ENCODE measurements at regions not wholly inside any gene's neighbourhood (a gene's known extent, or its start where the extent isn't known, plus 50 kb on each side); places are given as distances from the start of the nearest gene placed in this dataset.

- no peak for TF ChIP-seq EZH2phosphoT487 (IDR thresholded peaks at IDR 0.05; ENCODE audit: low read depth, severe bottlenecking, unreplicated experiment)
- TF ChIP-seq CTCF (IDR thresholded peaks at IDR 0.05; ENCODE audit: poor library complexity): no peak
- no peak for TF ChIP-seq EZH2 (IDR thresholded peaks at IDR 0.05; ENCODE audit: borderline replicate concordance)
These were observed 173.1 kb upstream of the SSTR4 start for GRCh38 chr20:22861990-22862389.

All from hepatocyte (in vitro differentiated cells).